Upper lobe of left lung (tissue), 6 donors: ENCODE measurements at regions not wholly inside any gene's neighbourhood (a gene's known extent, or its start where the extent isn't known, plus 50 kb on each side); places are given as distances from the start of the nearest gene placed in this dataset.

Source experiments
- ATAC-seq, 2 donors: fragments of 200-7000 bp; cut with Tn5 transposase; one replicate each; pipeline ENCODE4 v1.9.1; 2022; ENCODE audit warnings: mild to moderate bottlenecking in 2 of 2, moderate library complexity in 2 of 2; ENCODE audit not compliant: low FRiP score in 2 of 2
- DNase-seq, 2 donors: peaks; one replicate each; pipeline ENCODE4 v3.0.0-alpha.2; 2019 to 2020
- H3K27ac ChIP-seq, 4 donors: fragments of 200-600 bp; sonication (generic); one replicate each; pipeline ENCODE4 v1.5.1; 2016 to 2019
- H3K27me3 ChIP-seq, 4 donors: fragments of 200-600 bp; sonication (generic); one replicate each; pipeline ENCODE4 v1.5.1; 2017 to 2019
- H3K36me3 ChIP-seq, 4 donors: fragments of 200-600 bp; sonication (generic); one replicate each; pipeline ENCODE4 v1.5.1; 2016 to 2019
- H3K4me1 ChIP-seq, 4 donors: fragments of 200-600 bp; sonication (generic); one replicate each; pipeline ENCODE4 v1.5.1; 2018 to 2019
- H3K4me3 ChIP-seq, 4 donors: fragments of 200-600 bp; sonication (generic); one replicate each; pipeline ENCODE4 v1.5.1; 2017 to 2019; ENCODE audit warnings: mild to moderate bottlenecking in 2 of 4, moderate library complexity in 1 of 4
- H3K9me3 ChIP-seq, 4 donors: fragments of 200-600 bp; sonication (generic); one replicate each; pipeline ENCODE4 v1.5.1; 2018 to 2019
- EP300 ChIP-seq, 4 donors: sonication (generic); formaldehyde crosslinking; IDR thresholded peaks; one replicate each; pipeline ENCODE4 v1.5.1; 2017; ENCODE audit warnings: antibody characterized with exemption in 4 of 4, control low read depth in 2 of 4
- POLR2A ChIP-seq, 4 donors: fragments of 450-650 bp; IDR thresholded peaks; one replicate each; pipeline ENCODE4 v1.5.1; 2016 to 2017; ENCODE audit warnings: antibody characterized with exemption in 4 of 4, mild to moderate bottlenecking in 2 of 4
- POLR2AphosphoS5 ChIP-seq, 2 donors: sonication (generic); formaldehyde crosslinking; IDR thresholded peaks; one replicate each; pipeline ENCODE4 v1.5.1; 2017; ENCODE audit warnings: antibody characterized with exemption in 2 of 2
- WGBS, 2 donors: methylation state at CpG; one replicate each; pipeline ENCODE4 v1.1.5; 2017 to 2018; 5-methylcytosine and 5-hydroxymethylcytosine counted together
- TF ChIP-seq, protein P1 (sequence below), 6 experiments: fragments of 450-650 bp in 4 of 6; fragments of 200-600 bp in 2 of 6; sonication (generic) in 2 of 6; IDR thresholded peaks; one replicate each; pipeline ENCODE4 v1.5.1; 2016 to 2019; ENCODE audit warnings: antibody characterized with exemption in 6 of 6
- donor health status: DM: no; HTN: no; CAD: no; lungs with moderate emphysema.
- donor health status: DM: no; HTN: yes; CAD: no; lungs with severe emphysema.

DNA sequence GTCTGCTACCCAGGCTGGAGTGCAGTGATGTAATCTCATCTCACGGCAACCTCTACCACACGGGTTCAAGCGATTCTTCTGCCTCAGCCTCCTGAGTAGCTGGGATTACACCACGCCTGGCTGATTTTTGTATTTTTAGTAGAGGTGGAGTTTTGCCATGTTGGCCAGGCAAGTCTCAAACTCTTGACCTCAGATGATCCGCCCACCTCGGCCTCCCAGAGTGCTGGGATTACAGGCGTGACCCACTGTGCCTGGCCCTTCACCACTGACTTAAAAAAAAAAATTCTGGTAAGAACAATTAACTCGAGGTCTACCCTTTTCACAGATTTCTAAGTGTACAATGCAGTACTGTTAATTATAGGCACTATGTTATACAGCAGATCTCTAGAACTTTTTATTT, 279.4 kb downstream of the PARN start:
- H3K4me3 ChIP-seq, result no peak overlapping the region
- DNase-seq, result no peak
- 64 to 72% methylated on average over 8 of the region's 8 CpGs for WGBS, 2 donors

GRCh38 chr16:14350081-14350480, 279.0 kb downstream of the MRTFB start:
- no peak overlapping the region for H3K4me3 ChIP-seq
- ATAC-seq, result no peak
- DNase-seq, result no peak
- H3K36me3 ChIP-seq, result no peaks in the 10 kb centered on the region
- no peak for TF ChIP-seq POLR2A (IDR thresholded peaks at IDR 0.05)
- no peak for TF ChIP-seq POLR2AphosphoS5 (IDR thresholded peaks at IDR 0.05)
- TF ChIP-seq, protein P1, sequence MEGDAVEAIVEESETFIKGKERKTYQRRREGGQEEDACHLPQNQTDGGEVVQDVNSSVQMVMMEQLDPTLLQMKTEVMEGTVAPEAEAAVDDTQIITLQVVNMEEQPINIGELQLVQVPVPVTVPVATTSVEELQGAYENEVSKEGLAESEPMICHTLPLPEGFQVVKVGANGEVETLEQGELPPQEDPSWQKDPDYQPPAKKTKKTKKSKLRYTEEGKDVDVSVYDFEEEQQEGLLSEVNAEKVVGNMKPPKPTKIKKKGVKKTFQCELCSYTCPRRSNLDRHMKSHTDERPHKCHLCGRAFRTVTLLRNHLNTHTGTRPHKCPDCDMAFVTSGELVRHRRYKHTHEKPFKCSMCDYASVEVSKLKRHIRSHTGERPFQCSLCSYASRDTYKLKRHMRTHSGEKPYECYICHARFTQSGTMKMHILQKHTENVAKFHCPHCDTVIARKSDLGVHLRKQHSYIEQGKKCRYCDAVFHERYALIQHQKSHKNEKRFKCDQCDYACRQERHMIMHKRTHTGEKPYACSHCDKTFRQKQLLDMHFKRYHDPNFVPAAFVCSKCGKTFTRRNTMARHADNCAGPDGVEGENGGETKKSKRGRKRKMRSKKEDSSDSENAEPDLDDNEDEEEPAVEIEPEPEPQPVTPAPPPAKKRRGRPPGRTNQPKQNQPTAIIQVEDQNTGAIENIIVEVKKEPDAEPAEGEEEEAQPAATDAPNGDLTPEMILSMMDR (IDR thresholded peaks at IDR 0.05), result no peak
- no peak for TF ChIP-seq EP300 (IDR thresholded peaks at IDR 0.05)
- no peaks in the 10 kb centered on the region for H3K9me3 ChIP-seq
- H3K27ac ChIP-seq, result no peak overlapping the region
- WGBS, 2 donors, result 80 to 85% methylated on average over 8 of the region's 8 CpGs
- H3K27me3 ChIP-seq, result no peaks in the 10 kb centered on the region
- no peaks in the 10 kb centered on the region for H3K4me1 ChIP-seq

More for the DNA sequence above, 279.4 kb downstream of the PARN start:
- Histone ChIP-seq H3K4me1 (no peaks in the 10 kb centered on the region), H3K36me3 (no peaks in the 10 kb centered on the region), H3K27me3 (no peaks in the 10 kb centered on the region), H3K27ac (no peak overlapping the region), H3K9me3 (no peaks in the 10 kb centered on the region)
- no peak for TF ChIP-seq POLR2A (IDR thresholded peaks at IDR 0.05)
- TF ChIP-seq POLR2AphosphoS5 (IDR thresholded peaks at IDR 0.05), result no peak
- TF ChIP-seq, protein P1 (IDR thresholded peaks at IDR 0.05), result no peak
- no peak for TF ChIP-seq EP300 (IDR thresholded peaks at IDR 0.05)
- no peak for ATAC-seq

DNA sequence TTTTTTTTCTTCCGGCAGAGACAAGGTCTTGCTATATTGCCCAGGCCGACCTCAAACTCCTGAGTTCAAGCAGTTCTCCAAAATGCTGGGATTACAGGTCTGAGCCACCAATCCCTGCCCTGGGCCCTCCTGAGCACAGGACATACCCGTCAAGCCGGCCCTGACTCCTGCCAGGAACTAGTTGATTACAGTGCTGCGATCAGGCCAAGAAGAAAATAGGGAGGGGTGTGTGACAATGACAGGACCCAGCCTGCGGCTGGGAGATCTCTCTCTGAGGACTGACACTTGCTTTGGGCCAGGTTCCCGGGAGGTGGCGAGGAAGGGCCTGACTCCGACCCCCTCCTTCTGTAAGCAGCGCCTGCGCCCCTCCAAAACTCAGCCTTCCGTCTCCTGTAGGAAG, 276.6 kb downstream of the MRTFB start:
- 53 to 65% methylated on average over 10 to 12 of the region's 12 CpGs for whole genome bisulfite sequencing, 2 donors
- Histone ChIP-seq H3K27me3 (no peaks in the 10 kb centered on the region), H3K4me3 (no peak overlapping the region), H3K4me1 (no peaks in the 10 kb centered on the region), H3K27ac (no peak overlapping the region), H3K9me3 (no peaks in the 10 kb centered on the region), H3K36me3 (no peaks in the 10 kb centered on the region)
- ATAC-seq (no peak), DNase-seq (no peak)
- TF ChIP-seq, protein P1 (IDR thresholded peaks at IDR 0.05), result no peak
- peak in 1 of 2 donors; percentile 27 for TF ChIP-seq POLR2AphosphoS5 (IDR thresholded peaks at IDR 0.05)

DNA sequence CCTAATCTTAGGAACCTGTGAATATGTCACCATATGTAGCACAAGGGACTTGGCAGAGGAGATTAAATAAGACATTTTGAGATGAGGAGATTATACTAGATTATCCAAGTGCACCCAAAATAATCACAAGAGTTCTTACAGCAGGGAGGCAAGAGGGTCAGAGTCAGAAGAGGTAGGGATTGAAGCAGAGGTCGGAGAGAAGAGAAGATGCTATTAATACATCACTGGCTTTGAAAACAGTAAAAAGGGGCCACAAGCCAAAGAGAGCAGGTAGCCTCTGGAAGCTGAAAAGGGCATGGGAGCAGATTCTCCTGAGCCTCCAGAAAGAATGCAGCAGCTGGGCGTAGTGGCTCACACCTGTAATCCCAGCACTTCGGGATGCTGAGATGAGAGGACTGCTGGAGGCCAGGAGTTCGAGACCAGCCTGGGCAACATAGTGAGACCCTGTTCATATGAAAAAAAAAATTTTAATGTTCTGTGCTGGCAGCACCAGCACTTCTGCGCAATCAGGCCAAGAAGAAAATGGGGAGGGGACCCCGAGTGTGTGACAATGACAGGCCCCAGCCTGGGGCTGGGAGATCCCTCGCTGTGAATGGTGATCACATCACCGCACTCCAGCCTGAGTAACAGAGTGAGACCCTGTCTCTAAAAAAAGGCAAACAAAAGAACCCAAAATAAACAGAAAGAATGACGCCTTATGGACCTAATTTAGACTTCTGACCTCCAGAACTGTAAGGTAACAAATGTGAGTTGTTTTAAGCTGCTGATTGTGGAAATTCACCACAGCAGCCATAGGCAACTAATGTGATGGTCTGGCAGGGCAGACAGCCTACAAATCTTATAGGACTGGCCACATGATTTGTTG, 275.4 kb downstream of the MRTFB start:
- no peak for DNase-seq
- 89% methylated on average over 9 of the region's 9 CpGs for WGBS, 2 donors
- TF ChIP-seq, protein P1 (IDR thresholded peaks at IDR 0.05), result no peak
- TF ChIP-seq EP300 (IDR thresholded peaks at IDR 0.05), result no peak
- TF ChIP-seq POLR2A (IDR thresholded peaks at IDR 0.05), result no peak
- no peak for TF ChIP-seq POLR2AphosphoS5 (IDR thresholded peaks at IDR 0.05)
- H3K4me3 ChIP-seq, result no peak overlapping the region
- peaks cover 0 to 5% (median 2%) of the 10 kb centered on the region in 4 donors for H3K9me3 ChIP-seq
- no peak overlapping the region for H3K27ac ChIP-seq
- H3K27me3 ChIP-seq, result no peaks in the 10 kb centered on the region
- no peak for ATAC-seq
- no peaks in the 10 kb centered on the region for H3K36me3 ChIP-seq
- no peaks in the 10 kb centered on the region for H3K4me1 ChIP-seq
